Hippocampal formation (tissue), 2 donors: ENCODE measurements at regions not wholly inside any gene's neighbourhood (a gene's known extent, or its start where the extent isn't known, plus 50 kb on each side); places are given as distances from the start of the nearest gene placed in this dataset.
"Not testable (repeated sequence)": the region's sequence is repeated elsewhere in the genome, so short reads cannot be mapped to it uniquely, and the experiment has no call there.

Experiments used
- DNase-seq, 2 donors: peaks; one replicate each; lab custom pipeline; 2025; lab: John Stamatoyannopoulos, UW

DNA sequence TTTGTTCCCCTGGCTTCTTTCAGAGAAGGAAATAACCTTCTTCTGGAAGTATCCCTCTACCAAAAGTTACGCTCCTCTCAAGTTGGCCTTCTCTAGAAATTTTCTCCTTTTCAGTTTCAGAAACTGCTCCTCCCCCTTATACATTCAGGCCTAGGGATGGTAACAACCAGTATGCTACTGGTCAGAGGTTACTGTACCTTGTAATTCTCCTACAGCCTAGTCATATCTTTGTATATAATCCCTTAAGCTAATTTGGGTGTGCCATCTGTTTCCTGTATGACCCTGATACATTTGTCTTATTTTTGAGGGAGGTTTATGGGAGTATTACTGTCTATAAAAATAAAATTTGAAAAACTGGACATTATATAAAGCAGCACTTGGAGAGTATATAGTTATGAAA, 98.0 kb upstream of the NOTCH2NLA start:
- DNase-seq = not testable (repeated sequence)

DNA sequence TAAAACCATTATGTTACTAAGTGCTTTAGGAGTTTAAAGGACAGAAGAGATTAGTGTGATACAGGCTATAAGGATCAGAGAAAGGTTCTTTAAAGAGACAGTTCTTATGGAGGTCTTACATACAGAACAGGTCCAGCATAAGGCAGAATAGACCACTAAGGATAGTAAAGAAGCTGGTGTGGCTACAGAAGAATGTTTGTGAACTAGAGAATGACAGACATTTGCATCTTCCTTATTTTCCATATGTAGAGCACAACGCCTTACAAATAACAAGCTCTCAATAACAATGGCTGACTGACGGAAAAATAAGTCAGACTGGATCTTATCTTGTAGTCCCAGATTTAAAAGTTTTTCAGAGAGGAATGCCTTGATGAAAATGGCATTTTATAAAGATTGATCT, 95.6 kb upstream of the NOTCH2NLA start:
- DNase-seq = not testable (repeated sequence)

GRCh38 chr1:146323302-146323701, 94.5 kb upstream of the NOTCH2NLA start:
- DNase-seq = not testable (repeated sequence)

GRCh38 chr1:146322893-146323292, 94.1 kb upstream of the NOTCH2NLA start:
- DNase-seq = not testable (repeated sequence)

DNA sequence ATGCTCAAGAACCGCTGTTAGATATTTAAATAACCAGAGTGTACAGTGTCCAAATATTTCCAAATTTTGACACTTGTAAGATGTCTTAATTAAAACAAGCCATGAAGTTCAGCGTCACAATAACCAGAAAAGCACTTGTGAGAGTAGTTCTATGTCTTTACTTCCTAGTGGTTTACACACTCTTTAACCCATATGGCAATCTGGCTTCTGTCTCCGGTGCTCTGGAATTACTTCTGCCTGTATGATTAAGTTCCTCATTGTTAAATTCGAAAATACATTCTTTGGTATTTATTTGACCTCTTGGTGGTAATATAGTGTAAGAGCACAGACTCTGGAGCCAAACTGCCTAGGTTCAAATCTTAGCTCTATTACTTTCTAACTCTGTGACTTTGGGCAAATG, 89.9 kb upstream of the NOTCH2NLA start:
- not testable (repeated sequence) for DNase-seq

DNA sequence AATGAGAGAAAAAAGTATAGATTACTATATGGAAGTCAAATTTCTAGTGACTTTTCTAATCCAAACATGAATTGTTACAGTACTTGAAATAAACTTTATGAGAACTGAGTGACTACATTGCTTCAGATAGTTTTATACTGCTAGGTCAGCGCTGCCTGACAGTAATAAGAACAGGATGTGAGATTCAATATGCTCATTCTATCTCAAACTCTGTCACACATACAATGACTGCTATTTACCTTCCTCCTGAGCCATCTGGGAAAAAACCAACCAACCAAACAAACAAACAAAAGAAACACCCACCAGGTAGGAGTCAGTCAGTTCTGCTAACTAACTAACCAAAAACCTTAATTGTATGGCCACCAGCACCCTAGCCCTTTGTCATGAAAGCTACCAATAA, 89.0 kb upstream of the NOTCH2NLA start:
- DNase-seq = not testable (repeated sequence)

DNA sequence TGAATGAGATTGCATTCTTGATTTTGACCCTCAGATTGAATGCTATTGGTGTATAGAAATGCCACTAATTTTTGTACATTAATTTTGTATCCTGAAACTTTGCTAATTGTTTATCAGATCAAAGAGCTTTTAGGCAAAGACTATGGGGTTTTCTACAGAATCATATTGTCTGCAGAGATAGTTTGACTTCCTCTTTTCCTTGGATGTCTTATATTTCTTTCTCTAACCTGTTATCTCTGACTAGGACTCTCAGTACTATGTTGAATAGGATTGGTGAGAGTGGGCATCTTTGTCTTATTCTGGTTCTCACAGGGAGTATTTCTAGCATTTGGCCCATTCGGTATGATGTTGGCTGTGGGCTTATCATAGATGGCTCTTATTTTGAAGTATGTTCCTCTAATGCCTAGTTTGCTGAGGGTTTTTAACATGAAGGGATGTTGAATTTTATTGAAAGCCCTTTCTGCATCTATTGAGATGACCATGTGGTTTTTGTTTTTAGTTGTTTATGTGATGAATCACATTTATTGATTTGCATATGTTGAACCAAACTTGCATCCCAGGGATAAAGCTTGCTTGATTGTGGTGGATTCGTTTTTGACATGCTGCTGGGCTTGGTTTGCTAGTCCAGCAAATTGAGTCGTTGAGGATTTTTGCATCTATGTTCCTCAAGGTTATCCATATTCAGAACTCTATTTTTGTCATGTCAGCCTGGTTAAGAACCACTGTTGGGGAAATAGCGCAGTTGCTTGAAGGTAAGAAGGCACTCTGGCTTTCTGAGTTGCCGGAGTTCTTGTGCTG, 85.8 kb upstream of the NOTCH2NLA start:
- DNase-seq = not testable (repeated sequence)

DNA sequence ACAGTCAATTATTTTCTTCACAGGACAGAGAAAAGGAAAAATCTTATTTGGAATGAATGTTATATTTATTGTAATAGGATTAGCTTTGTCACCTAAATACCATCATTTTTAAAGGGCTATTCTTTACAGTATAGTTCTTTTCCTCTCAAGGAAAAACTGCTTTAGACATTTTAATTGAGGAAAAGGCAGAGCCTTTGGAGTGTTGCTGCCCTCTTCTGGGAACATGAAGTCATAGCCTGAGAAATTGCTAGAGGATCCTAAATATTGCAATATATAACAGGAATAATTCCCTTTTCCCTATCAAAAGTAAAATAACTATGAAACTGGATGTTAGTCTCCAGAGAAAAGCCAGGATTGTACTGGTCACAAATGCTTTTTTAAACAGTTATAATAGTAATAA, 81.8 kb upstream of the NOTCH2NLA start:
- not testable (repeated sequence) for DNase-seq

DNA sequence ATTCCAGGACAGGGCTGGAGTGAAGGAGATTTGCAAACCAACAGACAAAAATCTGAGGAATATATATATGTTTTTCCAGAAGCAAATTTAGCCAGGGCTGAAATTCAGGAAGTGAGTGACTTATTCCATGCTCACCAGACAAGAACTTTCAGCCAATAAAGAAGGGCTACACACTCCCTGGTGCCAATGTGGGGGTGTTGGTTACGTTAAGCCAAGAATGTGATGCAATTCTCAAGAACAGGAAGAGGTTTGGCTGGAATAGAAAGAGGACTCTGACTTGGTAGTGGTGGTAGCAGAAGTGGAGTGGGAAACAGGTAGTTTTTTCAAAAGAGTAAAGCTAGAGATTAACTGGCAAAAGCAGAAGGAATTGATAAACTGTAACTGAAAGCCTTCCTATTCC, 80.6 kb upstream of the NOTCH2NLA start:
- DNase-seq = not testable (repeated sequence)

GRCh38 chr1:146308892-146309291, 80.1 kb upstream of the NOTCH2NLA start:
- not testable (repeated sequence) for DNase-seq

DNA sequence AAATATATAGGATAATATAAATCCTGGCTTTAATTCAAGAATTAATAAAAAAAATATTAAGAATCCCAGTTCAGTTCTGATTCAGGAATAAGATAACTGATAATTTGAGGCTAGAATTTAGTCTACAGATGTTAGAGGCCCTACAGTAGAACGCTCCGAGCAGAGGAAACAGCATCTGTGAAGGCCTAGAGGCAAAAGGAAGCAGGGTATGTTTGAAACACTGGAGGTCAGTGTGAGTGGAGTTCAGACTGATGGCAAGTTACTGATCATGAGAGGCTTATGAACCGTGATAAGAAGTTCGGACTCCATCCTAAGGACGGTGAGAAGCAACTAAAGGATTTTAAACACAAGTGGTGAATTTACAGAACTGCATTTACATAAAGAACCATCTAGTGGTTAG, 79.3 kb upstream of the NOTCH2NLA start:
- DNase-seq = not testable (repeated sequence)

DNA sequence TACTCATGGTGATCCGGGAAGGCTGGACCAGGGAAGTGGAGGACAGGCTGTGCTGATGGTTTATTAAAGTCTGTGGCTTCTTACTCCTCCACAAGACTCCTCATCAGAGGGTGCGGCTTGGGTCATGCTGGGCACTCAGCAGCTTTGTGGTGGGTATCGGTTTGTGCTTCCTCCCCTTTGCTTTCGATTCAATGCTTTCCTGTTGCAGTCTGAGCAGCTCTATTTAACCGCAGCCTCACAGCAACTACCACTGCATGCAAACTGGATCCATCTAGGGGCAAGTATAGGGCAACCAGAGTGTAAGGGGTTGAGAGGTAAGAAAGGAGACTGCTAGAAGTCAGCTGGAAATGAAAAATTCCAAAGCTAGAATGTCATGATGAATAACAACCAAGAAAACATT, 78.8 kb upstream of the NOTCH2NLA start:
- DNase-seq = not testable (repeated sequence)

GRCh38 chr1:146306651-146307050, 77.8 kb upstream of the NOTCH2NLA start:
- DNase-seq = not testable (repeated sequence)

DNA sequence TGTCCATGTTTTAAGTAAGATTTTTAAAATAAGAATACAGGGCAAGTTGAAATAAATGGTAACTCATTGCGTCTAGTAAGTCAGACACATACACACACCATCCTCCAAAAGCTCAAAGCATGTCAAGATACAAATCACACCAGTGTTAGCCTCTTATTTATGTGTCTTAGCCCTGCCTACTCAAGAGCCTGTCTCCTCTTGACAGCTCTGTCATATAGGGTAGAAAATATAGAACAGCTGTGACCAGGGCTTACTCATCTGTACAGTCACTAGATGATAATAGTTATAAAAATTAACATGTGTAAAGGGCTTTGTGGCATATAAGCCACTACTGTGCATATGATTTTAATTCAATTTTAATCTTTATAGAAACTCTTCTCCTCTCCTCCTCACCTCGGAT, 76.6 kb upstream of the NOTCH2NLA start:
- not testable (repeated sequence) for DNase-seq

- DNase-seq = not testable (repeated sequence)
Observed at GRCh38 chr1:146298575-146298897, 69.7 kb upstream of the NOTCH2NLA start.

- DNase-seq = not testable (repeated sequence)
Observed at GRCh38 chr1:146297781-146298574, 69.2 kb upstream of the NOTCH2NLA start.

GRCh38 chr1:146292940-146293936, 64.4 kb upstream of the NOTCH2NLA start:
- not testable (repeated sequence) for DNase-seq

DNA sequence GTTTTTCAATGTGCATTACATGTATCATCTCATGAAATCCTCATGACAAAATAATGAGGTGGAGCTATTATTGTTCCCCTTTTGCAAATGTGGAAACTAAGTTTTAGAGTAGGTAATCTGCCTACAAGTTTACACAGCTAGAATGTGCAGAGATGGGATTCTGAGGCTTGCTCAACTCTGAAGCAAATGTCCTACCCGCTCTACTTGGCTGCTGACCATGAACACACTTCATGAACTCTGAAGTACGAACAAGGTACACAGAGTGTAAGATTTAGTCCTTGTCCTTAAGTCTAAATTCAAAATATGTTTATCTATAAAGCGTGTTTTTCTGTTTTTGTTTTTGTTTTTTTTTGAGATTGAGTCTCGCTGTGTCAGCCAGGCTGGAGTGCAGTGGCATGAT, 63.6 kb upstream of the NOTCH2NLA start:
- DNase-seq = not testable (repeated sequence)

- DNase-seq = not testable (repeated sequence)
Observed at GRCh38 chr1:146287881-146288280, 59.1 kb upstream of the NOTCH2NLA start.

- not testable (repeated sequence) for DNase-seq
Observed at GRCh38 chr1:146284760-146285159, 55.9 kb upstream of the NOTCH2NLA start.

GRCh38 chr1:146283527-146283880, 54.7 kb upstream of the NOTCH2NLA start:
- DNase-seq = not testable (repeated sequence)
